GM18498 (cell line): ENCODE measurements at regions not wholly inside any gene's neighbourhood (a gene's known extent, or its start where the extent isn't known, plus 50 kb on each side); places are given as distances from the start of the nearest gene placed in this dataset.

Experiments used
- ATAC-seq: cut with Tn5 transposase; IDR thresholded peaks from one replicate; pipeline ENCODE4 v1.9.1; 2021; ENCODE audit warnings: mild to moderate bottlenecking, moderate library complexity; ENCODE audit not compliant: unreplicated experiment

DNA sequence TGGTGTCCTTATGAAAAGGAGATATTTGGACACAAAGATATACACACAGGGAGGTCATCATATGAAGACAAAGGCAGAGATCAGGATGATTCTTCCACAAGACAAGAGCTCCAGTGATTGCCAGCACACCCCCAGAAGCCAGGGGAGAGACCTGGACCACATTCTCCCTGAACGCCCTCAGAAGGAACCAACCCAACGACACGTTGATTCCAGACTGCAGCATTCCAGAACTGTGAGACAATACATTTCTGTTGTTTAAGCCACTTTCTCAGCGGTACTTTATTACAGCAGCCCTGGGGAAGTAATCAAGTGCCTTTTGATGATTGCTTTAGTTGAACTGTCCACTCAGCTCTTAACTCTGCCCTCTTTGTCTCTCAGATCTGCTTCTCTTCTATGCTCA lies 285.5 kb upstream of the SMARCA2 start:
- no peak for ATAC-seq

DNA sequence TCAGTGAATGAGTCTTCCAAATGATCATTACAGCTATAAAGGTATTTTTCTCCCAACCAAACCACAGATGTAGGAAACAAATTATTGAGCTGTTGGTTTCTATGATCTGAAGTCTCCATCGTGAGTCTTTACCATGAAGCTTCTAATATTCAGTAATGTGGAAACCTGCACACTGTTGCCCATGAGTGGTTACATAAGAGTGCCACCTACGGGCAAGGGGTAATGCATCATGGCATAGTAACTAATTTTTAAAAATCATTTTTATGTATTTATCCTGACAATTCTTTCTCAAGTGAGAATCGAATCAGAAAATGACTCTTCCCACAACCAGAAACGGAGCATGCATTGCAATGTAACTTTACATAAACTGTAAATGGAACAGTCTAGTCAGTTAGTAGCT lies 282.5 kb upstream of the SMARCA2 start:
- ATAC-seq, result no peak

DNA sequence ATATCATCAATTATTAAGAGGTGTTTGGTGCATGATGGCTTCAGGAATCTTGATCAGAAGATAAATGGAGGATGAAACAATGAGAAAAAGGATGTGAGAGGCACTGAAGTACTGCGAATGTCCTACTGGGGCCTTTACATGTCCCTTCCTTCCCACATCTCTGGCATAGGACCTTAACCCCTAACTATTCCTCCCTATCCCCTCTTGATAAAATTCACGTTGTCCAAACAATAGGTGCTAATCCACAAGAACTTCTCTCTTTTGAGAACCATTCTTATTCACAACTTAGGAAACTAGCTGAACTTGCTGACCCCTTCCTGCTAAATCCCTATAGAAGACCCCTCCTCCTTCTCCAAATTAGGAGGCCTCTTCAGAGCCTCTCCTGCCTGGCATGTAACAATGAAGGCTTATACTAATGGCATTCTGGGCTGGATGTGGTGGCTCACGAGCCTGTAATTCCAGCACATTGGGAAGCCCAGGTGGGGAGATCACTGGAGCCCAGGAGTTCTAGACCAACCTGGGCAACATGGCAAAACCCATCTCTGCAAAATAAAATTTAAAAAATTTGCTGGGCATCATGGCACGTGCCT lies 276.5 kb upstream of the SMARCA2 start:
- no peak for ATAC-seq

DNA sequence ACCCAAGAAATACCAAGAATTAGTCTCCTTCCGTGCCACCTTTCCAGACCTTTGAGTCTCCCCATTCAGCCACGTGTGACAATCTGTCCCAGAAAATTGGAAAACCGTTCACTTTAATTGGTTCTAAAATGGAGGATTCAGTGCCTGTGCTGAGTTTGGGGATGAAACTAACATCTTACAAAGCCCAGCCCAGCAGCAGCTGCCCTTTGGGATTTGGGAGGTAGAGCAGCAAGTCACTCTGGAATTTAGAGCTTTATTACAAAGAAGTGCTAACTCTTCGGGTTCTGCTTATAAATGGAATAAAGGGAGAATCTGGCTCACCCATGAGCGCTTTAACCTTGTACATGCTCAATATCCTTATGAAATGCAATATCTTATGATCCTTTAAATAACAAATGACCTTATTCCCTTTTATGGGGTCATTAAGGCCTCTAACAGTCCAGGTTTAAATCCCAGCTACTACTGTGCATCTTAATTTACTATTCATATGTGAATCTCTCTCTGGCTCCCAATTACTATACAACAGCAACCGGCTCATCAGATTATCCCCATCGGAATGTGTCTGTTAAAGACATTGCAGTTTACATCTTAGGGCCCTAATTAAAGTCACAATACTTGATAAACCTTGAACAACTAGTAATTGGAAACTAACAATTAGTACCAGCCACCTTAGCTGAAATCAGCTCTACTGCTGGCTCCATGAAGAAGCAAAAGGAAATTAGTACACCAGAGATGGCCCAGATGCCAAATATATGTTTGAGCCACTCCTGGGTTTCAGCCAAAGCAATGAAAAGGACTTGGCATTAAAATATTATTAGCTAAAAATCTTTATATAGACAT lies 271.8 kb upstream of the SMARCA2 start:
- ATAC-seq, result no peak

DNA sequence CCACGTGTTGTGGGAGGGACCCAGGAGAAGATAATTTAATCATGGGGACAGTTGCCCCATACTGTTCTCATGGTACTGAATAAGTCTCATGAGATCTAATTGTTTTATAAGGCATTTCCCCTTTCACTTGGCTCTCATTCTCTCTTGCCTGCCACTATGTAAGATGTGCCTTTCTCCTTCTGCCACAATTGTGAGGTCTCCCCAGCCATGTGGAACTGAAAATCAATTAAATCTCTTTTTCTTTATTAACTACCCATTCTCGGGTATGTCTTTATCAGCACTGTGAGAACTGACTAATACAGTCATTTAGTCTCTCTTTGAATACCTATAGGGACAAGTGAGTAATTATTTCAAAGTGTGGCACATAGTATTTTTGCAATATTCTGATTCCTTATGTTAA lies 269.2 kb upstream of the SMARCA2 start:
- no peak for ATAC-seq

DNA sequence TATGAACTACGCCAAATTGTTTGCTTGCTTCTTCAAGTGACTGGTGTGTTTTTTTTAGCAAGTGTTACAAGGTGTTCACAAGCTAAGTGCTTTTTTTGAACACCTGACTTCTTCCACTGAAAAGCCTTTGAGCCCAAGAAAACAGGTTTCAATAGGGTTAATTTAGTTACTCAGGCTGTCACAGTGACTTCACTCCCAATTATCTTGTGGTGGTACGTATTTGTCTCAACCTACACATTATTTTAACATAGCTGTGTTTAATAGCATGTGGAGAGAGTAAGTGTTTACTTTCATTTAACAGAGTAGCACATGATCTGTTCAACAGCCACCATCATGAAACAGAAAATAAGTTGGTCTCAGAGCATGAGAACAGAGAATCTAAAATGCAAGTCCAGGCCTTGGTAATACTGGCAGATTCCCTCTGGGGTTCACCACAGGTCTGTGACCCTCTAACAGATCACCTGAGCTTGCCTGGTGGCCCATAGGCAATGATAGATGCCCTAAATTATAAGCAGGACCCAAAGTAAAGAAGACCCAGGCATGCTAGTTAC lies 267.7 kb upstream of the SMARCA2 start:
- peak; percentile 92 for ATAC-seq

DNA sequence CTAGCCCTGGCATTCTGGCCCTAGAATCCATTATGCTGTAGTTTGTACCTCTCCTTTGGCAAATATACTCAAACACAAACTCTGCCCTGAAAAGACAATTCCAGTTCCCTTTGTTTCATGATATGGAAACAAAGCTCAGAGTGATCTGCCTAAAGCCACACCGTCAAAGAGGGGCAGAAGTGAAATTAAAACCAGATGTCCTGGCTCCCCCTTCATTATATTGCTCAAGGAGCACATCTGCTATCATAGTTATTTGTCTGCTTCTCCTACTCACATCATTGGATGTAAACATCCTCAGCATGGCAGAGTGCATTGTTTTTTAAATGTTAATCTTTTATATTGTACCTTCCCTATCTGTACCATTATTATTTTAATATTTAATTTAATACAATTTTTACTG lies 266.7 kb upstream of the SMARCA2 start:
- no peak for ATAC-seq

DNA sequence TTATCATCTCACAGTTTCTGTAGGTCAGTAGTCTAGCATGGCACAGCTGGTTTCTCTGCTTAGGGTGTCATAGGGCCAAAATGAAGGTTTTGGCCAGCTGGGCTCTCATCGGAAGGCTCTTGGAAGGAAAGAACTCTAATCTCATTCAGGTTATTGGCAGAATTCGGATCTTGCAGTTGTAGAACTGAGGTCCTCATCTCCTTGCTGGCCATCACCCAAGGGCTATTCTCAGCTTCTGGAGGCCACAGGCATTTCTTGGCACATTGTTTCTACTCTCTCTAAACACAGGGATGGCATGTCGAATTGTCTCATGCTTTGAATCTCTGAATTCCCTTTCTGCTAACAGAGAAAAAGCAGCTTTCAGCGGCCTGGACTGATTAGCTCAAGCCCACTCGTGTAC lies 258.0 kb upstream of the SMARCA2 start:
- no peak for ATAC-seq

DNA sequence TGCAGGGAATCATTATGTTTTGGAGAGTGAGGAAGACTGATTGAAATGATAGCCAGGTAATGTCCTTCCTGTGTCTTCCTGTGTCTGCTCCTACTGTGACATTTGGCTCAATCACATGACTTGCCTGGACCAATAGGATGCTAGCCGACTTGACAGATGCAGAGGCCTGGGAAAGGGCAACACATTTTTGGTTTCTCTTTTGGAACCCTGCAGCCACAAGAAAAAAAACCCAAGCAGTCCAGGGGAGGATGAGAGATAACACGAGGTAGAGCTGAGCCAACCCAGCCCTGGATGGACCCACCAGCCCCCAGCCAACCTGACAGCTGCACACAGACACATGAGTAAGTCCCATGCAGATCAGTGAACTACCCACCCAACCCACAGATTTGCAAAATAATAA lies 256.1 kb upstream of the SMARCA2 start:
- peak; percentile 81 for ATAC-seq

DNA sequence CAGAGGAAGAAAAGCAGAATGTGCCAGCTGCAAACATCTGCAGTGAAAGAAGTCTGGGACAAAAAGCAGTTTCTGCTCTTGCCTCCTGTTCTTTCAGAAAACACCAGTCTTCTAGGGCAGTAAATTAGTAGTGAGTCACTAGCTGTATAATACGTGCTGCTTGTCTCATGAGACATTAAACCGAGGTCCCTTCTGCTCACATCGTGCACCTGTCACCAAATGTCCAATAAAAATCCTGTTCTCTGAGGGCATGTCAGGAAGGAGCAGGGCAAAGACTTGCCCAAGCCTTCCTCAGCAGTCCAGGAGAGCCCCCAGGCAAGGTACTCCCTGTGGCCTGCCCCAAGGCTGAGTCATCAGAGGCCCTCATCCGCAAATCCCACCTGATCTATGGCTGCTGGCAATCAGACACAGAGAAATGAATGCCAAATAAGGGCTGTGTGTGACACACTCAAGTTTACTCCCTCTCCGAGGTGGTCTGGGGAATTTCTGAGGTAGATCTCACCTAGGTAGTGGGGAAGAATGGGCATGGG lies 255.3 kb upstream of the SMARCA2 start:
- ATAC-seq, result no peak

DNA sequence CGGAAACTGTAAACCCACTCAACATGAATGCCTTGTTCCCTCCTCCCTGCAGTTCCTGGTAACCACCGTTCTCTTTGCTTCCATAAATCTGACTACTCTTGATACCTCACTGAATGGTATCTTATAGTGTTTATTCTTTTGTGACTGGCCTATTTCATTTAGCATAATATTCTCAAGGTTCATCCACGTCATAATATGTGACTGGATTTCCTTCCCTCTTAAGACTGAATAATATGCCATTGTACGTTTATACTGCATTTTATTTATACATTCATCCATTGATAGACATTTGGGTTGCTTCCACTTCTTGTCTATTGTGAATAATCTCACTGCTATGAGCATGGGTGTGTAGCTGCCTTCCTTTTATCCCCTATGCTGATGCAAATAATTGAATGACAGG lies 253.3 kb upstream of the SMARCA2 start:
- ATAC-seq, result no peak

DNA sequence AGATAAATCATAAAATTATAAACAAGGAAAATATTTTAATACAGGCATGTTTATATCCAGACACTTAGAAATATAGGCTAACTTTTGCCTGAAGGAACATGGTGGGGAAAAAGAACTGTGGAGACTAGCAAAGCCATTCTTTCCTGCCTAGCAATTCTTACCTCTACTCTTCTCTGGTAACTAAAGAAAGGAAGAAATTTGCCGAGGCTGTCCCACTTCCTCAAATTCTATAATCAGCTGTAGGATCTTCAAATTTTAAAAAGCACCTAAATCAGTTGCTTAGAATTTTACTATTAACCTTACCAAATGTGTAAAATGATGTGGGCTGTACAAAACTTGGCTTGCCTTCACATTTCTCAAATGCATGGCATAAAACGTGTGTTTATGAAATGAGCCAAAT lies 249.1 kb upstream of the SMARCA2 start:
- ATAC-seq, result no peak

DNA sequence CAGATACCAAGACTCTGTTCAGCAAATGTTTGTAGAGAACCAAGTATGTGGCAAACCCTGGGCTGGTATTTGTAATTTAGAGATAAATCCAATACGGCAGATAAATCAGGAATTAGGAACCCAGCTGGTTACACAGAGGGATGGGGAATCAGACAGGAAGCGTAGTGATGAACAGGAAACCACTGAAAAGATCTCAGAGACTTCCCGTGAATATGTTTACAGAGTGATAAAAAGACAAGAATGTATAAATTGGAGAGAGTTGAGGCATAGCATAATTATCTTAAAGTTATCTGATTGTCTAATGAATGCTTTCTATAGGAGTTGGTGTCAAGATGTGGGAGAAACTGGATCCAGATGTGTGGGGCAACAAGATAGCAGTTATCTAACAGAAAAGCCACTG lies 246.6 kb upstream of the SMARCA2 start:
- ATAC-seq, result no peak

DNA sequence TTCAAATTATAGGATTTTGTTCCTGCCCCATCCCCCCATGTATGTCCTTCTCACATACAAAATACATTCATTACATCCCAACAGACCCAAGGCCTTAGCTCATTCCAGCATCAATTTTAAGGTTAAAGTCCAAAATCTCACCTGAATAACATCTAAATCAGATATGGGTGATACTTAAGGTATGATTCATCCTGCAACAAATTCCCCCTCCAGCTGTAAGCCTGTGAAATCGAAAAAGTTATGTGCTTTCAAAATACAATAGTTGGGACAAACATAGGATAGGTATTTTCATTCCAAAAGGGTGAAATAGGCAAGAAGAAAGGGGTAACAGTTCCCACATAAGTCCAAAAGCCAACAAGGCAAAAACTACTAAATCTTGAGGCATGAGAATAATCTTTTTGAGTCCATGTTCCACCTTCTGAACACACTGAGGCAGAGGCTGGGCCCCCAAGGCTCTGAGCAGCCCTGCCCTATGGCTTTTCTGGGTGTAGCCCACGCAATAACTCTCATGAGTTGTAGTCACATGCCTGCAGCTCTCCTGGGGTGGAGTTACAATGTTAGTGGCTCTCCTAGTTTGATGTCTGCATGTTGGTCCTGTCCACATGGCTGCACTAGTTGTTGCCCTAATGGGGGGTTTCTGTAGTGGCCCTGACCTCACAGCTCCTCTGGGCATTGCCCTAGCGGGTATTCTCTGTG lies 243.9 kb upstream of the SMARCA2 start:
- no peak for ATAC-seq

DNA sequence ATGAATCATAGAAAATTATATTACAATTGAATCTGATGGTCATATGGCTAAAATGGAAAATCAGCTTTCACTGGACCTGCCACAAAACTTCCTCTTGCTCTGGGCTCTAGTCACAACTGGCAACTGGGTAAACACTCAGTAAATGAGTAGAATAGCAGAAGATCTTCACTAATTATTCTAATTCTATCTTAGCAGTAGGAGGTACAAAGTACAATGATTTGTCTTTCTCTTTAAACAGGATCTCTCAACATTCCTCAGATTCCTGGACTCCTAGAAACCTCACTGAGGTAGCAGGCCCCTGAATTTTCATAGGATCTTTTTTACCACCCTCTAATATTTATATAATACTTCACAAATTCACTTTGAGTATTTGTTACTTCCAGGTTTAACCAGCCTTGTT lies 239.9 kb upstream of the SMARCA2 start:
- no peak for ATAC-seq

DNA sequence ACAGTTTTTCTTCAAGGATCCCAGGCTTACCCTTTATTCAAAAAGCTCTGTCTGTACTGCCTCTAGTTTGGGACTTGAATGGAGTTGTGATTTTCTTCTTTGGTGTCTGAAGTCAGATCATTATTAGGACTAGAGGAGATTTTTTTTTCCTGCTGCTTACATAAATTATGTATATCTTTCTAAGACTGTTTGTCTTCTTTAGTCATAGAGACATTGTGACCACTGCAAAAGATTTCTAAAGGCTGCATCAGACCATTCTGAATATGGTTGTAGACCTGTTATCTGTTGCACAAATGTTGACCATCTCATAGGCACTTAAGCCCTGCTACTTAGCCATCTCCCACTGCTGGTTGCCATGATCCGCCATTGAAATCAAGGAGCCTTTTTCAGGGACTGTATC lies 238.5 kb upstream of the SMARCA2 start:
- no peak for ATAC-seq

DNA sequence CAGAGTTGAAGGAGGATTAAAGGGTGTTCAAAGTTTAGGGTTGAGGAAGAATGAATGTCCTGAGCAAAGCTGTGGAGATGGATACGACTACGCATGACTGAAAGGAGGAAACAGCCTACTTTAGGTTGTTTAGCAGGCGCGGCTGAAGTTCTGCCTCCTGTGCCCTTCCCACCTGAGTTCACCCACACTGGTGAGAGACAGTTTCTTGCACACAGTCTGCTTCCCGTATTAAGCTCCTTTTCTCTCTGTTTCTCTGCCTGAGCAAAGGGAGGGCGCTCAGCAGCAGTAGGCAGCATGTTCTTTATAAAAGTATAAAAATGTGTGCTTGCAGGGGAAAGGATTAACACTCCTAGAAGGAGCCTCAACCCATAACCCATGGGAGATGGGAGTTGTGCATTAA lies 224.0 kb upstream of the SMARCA2 start:
- ATAC-seq, result no peak

DNA sequence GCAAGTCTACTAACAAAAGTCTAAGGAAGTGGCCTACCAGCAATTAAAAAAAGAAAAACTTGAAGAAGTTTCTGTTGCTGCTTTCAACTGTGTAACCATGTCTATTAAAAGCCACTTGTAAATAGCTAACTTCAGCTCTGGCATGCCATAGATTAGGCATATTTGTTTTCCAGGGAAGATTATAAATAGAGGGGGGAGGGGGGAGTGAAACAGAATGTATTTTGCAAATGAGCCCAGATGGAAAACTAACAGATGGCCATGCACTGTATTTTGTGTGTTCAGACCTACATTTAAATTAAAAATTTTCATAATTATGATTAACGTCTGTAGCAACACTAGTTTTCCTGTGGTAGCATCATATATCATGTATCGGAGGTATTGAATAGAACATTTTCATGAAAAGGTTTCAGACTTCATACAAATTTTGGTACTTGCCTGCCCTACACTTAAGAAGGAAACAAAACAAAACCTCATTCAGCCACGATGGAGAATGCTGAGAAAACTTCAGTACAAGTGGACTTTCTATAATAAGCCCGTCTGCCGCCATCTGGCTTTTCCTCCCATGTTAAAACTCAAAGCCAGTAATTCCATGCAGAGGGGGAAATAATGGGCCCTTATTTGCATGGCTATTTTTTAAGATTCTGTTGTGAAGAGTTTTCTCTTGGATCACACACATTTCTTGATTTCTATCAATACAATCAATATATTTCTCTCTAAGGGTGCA lies 220.4 kb upstream of the SMARCA2 start:
- no peak for ATAC-seq

DNA sequence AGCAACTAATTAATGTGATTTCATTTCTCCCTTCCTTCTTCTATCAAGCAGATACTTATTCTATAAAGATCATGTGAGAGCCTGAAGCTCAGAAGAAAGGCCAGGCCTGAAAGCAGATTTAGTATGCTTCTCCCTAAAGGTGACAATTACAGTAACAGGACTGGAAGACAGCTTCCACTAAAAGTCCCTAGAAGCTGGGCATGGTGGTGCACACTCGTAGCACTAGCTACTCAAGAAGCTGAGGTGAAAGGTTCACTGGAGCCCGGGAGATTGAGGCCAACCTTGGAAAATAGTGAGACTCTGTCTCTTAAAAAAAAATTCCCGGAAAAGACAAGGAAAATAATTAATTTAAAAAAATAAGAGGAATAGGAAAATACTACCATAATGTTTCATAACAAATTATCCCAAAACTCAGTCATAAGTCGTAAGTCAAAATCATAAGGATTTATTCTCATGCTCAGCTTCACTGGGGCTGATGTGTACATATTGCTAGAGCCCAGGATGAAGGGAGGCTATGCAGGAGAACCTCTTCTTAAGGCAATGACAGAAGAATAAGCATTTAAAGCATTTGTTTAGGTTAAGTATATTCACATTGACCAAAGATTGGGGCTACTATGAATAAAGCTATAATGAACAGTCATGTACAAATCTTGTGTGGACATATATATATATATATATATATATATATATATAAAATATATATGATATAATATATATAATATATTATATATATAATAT lies 210.8 kb upstream of the SMARCA2 start:
- ATAC-seq, result no peak

DNA sequence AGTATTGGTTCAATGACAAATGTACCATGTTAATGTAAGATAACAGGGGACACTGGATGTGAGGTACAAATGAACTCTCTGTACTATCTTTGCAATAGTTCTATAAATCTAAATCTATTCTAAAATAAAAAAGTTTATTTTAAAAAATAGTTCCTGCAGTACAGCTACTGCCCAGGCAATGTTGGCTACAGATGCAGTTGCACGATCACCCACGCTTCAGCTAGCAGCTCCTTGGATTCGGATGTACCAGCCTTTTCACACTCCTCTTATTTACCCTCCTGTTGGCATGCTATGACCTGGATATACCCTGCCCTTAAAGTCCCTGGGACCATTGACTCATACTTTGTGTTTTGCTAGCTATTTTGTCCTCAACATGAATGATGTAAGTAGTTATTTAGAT lies 185.4 kb upstream of the SMARCA2 start:
- no peak for ATAC-seq
